ENCODE measurements at regions not wholly inside any gene's neighbourhood (a gene's known extent, or its start where the extent isn't known, plus 50 kb on each side); places are given as distances from the start of the nearest gene placed in this dataset.

GRCh38 chr16:65675161-65675560 lies 553.3 kb upstream of the CDH11 start:
- no peak for DNase-seq (ENCODE audit: low read depth)

GRCh38 chr16:65672960-65673359 lies 551.1 kb upstream of the CDH11 start:
- DNase-seq (ENCODE audit: low read depth) = no peak

GRCh38 chr16:65671071-65671470 lies 549.2 kb upstream of the CDH11 start:
- no peak for DNase-seq (ENCODE audit: low read depth)

GRCh38 chr16:65668064-65668595 lies 546.3 kb upstream of the CDH11 start:
- DNase-seq (ENCODE audit: low read depth) = no peak

- no peak for DNase-seq (ENCODE audit: low read depth)
Measured at GRCh38 chr16:65667011-65667578, 545.2 kb upstream of the CDH11 start.

- no peak for DNase-seq (ENCODE audit: low read depth)
Measured at GRCh38 chr16:65666132-65666941, 544.5 kb upstream of the CDH11 start.

GRCh38 chr16:65665586-65665985 lies 543.7 kb upstream of the CDH11 start:
- DNase-seq (ENCODE audit: low read depth) = no peak

- DNase-seq (ENCODE audit: low read depth) = no peak
Measured at GRCh38 chr16:65663774-65664173, 541.9 kb upstream of the CDH11 start.

GRCh38 chr16:65662256-65662655 lies 540.4 kb upstream of the CDH11 start:
- no peak for DNase-seq (ENCODE audit: low read depth)

GRCh38 chr16:65661558-65661957 lies 539.7 kb upstream of the CDH11 start:
- no peak for DNase-seq (ENCODE audit: low read depth)

GRCh38 chr16:65660390-65660789 lies 538.5 kb upstream of the CDH11 start:
- DNase-seq (ENCODE audit: low read depth) = no peak

- no peak for DNase-seq (ENCODE audit: low read depth)
Measured at GRCh38 chr16:65659758-65660157, 537.9 kb upstream of the CDH11 start.

GRCh38 chr16:65658787-65659220 lies 536.9 kb upstream of the CDH11 start:
- no peak for DNase-seq (ENCODE audit: low read depth)

- DNase-seq (ENCODE audit: low read depth) = no peak
Measured at GRCh38 chr16:65658349-65658748, 536.5 kb upstream of the CDH11 start.

- no peak for DNase-seq (ENCODE audit: low read depth)
Measured at GRCh38 chr16:65657556-65657955, 535.7 kb upstream of the CDH11 start.

- no peak for DNase-seq (ENCODE audit: low read depth)
Measured at GRCh38 chr16:65657071-65657494, 535.2 kb upstream of the CDH11 start.

GRCh38 chr16:65655802-65656201 lies 533.9 kb upstream of the CDH11 start:
- DNase-seq (ENCODE audit: low read depth) = no peak

GRCh38 chr16:65648101-65648500 lies 526.2 kb upstream of the CDH11 start:
- no peak for DNase-seq (ENCODE audit: low read depth)

GRCh38 chr16:65644821-65645220 lies 523.0 kb upstream of the CDH11 start:
- DNase-seq (ENCODE audit: low read depth) = no peak

GRCh38 chr16:65641762-65642289 lies 520.0 kb upstream of the CDH11 start:
- no peak for DNase-seq (ENCODE audit: low read depth)

GRCh38 chr16:65641049-65641761 lies 519.3 kb upstream of the CDH11 start:
- DNase-seq (ENCODE audit: low read depth) = no peak

- DNase-seq (ENCODE audit: low read depth) = no peak
Measured at GRCh38 chr16:65634833-65635232, 513.0 kb upstream of the CDH11 start.

GRCh38 chr16:65634291-65634690 lies 512.4 kb upstream of the CDH11 start:
- DNase-seq (ENCODE audit: low read depth) = no peak
